ENCODE measurements at regions not wholly inside any gene's neighbourhood (a gene's known extent, or its start where the extent isn't known, plus 50 kb on each side); places are given as distances from the start of the nearest gene placed in this dataset.

DNA sequence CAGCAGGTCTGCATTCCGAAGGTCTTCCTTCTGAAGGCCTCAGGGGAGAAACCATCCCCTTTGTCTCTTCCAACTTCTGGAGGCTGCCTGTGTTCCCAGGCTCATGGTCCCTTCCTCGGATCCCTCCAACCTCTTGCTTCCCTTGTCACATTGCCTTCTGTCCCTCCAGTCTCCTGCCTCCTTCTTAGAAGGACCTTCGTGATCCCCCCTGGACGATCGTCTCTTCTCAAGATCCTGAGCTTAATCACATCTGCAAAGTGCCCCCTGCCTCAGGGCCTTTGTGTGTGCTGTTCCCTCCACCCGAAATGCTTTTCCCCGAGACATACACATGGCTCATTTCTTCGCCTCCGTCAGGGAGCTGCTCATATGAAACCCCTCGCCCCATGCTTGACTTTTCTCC lies 505.8 kb downstream of the SHQ1 start:
- H3K9ac ChIP-seq (ENCODE audit: extremely low read depth, low read length, poor library complexity, severe bottlenecking): no peak overlapping the region
- no peaks in the 10 kb centered on the region for H3K36me3 Mint-ChIP-seq (ENCODE audit: low read depth)
- H3K9me3 ChIP-seq (ENCODE audit: control insufficient read depth, low read length): no peaks in the 10 kb centered on the region
- H3K27me3 Mint-ChIP-seq (ENCODE audit: insufficient read depth): no peaks in the 10 kb centered on the region
- no peaks in the 10 kb centered on the region for H3K4me1 ChIP-seq (ENCODE audit: control insufficient read depth, insufficient read depth, low read length)
- H3K36me3 ChIP-seq (ENCODE audit: control insufficient read depth, insufficient read depth, low read length): no peaks in the 10 kb centered on the region
- peak; percentile 17 for DNase-seq
- WGBS, 2 experiments (ENCODE audit: insufficient coverage in 1 of 2, insufficient read length in 1 of 2): 86 to 90% methylated on average over 6 to 9 of the region's 10 CpGs
- no peaks in the 10 kb centered on the region for H3K9me3 Mint-ChIP-seq
- no peak overlapping the region for H3K4me3 ChIP-seq (ENCODE audit: low read length)
- H3K27ac Mint-ChIP-seq: no peak overlapping the region
- no peak overlapping the region for H3K4me3 Mint-ChIP-seq
- TF ChIP-seq, protein P1, sequence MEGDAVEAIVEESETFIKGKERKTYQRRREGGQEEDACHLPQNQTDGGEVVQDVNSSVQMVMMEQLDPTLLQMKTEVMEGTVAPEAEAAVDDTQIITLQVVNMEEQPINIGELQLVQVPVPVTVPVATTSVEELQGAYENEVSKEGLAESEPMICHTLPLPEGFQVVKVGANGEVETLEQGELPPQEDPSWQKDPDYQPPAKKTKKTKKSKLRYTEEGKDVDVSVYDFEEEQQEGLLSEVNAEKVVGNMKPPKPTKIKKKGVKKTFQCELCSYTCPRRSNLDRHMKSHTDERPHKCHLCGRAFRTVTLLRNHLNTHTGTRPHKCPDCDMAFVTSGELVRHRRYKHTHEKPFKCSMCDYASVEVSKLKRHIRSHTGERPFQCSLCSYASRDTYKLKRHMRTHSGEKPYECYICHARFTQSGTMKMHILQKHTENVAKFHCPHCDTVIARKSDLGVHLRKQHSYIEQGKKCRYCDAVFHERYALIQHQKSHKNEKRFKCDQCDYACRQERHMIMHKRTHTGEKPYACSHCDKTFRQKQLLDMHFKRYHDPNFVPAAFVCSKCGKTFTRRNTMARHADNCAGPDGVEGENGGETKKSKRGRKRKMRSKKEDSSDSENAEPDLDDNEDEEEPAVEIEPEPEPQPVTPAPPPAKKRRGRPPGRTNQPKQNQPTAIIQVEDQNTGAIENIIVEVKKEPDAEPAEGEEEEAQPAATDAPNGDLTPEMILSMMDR (conservative IDR thresholded peaks at IDR 0.05): no peak
- H3K4me1 Mint-ChIP-seq: peaks cover 2% of the 10 kb centered on the region
- no peaks in the 10 kb centered on the region for H3K27me3 ChIP-seq (ENCODE audit: control insufficient read depth, insufficient read depth, low read length, poor library complexity, severe bottlenecking)
- no peak overlapping the region for H3K27ac ChIP-seq (ENCODE audit: low read depth, low read length)

DNA sequence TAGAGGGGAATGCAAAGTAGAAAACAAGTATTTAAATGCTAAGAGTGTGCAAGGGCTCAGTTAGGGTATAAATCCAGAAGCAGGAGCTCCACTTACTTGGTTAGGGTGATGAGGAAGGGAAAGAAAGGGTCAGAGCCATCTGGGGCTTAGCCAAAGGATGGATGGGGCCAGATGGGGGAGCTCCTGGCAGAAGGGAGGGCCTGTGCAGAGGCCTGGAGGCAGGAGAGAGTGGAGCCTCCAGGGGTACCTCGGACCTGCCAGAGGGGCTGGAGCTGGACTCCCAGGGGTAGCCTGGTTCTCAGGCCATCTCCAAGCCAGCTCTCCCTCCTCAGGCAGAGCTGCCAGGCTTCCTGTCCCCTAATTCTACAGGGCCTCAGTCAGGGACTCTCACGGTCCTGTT lies 506.3 kb downstream of the SHQ1 start:
- 67 to 84% methylated on average over 1 to 2 of the region's 2 CpGs for WGBS, 2 experiments (ENCODE audit: insufficient coverage in 1 of 2, insufficient read length in 1 of 2)
- Mint-ChIP-seq H3K27me3 (ENCODE audit: insufficient read depth) (no peaks in the 10 kb centered on the region), H3K4me3 (no peak overlapping the region), H3K9me3 (no peaks in the 10 kb centered on the region), H3K4me1 (peaks cover 2% of the 10 kb centered on the region), H3K36me3 (ENCODE audit: low read depth) (no peaks in the 10 kb centered on the region), H3K27ac (no peak overlapping the region)
- Histone ChIP-seq H3K9me3 (ENCODE audit: control insufficient read depth, low read length) (no peaks in the 10 kb centered on the region), H3K36me3 (ENCODE audit: control insufficient read depth, insufficient read depth, low read length) (no peaks in the 10 kb centered on the region), H3K4me3 (ENCODE audit: low read length) (no peak overlapping the region), H3K9ac (ENCODE audit: extremely low read depth, low read length, poor library complexity, severe bottlenecking) (no peak overlapping the region), H3K27ac (ENCODE audit: low read depth, low read length) (no peak overlapping the region), H3K27me3 (ENCODE audit: control insufficient read depth, insufficient read depth, low read length, poor library complexity, severe bottlenecking) (no peaks in the 10 kb centered on the region), H3K4me1 (ENCODE audit: control insufficient read depth, insufficient read depth, low read length) (no peaks in the 10 kb centered on the region)
- TF ChIP-seq, protein P1 (conservative IDR thresholded peaks at IDR 0.05): no peak
- peak; percentile 49 for DNase-seq

DNA sequence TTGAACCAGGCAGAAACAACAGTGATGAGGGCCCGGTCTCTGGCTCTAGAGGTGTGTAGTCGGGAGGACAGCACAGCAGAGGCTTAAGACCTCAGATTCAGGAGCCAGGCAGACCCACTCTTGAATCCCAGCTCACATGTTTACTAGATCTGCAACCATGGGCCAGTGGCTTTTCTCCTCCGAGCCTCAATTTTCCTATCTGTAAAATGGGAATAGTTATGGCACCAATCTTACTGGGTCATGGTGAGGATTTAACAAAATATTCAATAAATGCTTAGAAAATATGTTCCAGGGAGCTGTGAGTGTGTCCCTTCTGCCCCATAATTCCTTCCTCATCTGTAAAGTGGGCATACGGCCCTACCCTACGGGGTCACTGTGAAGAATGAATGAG lies 506.9 kb downstream of the SHQ1 start:
- no peak for DNase-seq
- Histone ChIP-seq H3K9ac (ENCODE audit: extremely low read depth, low read length, poor library complexity, severe bottlenecking) (no peak overlapping the region), H3K4me3 (ENCODE audit: low read length) (no peak overlapping the region), H3K9me3 (ENCODE audit: control insufficient read depth, low read length) (no peaks in the 10 kb centered on the region), H3K27ac (ENCODE audit: low read depth, low read length) (no peak overlapping the region), H3K36me3 (ENCODE audit: control insufficient read depth, insufficient read depth, low read length) (no peaks in the 10 kb centered on the region), H3K27me3 (ENCODE audit: control insufficient read depth, insufficient read depth, low read length, poor library complexity, severe bottlenecking) (peaks cover 4% of the 10 kb centered on the region), H3K4me1 (ENCODE audit: control insufficient read depth, insufficient read depth, low read length) (no peaks in the 10 kb centered on the region)
- no peaks in the 10 kb centered on the region for H3K27me3 Mint-ChIP-seq (ENCODE audit: insufficient read depth)
- no peak overlapping the region for H3K4me3 Mint-ChIP-seq
- no peaks in the 10 kb centered on the region for H3K36me3 Mint-ChIP-seq (ENCODE audit: low read depth)
- no peaks in the 10 kb centered on the region for H3K9me3 Mint-ChIP-seq
- 94 to 95% methylated on average over 4 to 5 of the region's 5 CpGs for WGBS, 2 experiments (ENCODE audit: insufficient coverage in 1 of 2, insufficient read length in 1 of 2)
- no peaks in the 10 kb centered on the region for H3K4me1 Mint-ChIP-seq
- TF ChIP-seq, protein P1 (conservative IDR thresholded peaks at IDR 0.05): no peak
- H3K27ac Mint-ChIP-seq: no peak overlapping the region
